GM21737 (cell line): ENCODE measurements at regions not wholly inside any gene's neighbourhood (a gene's known extent, or its start where the extent isn't known, plus 50 kb on each side); places are given as distances from the start of the nearest gene placed in this dataset.

Experiments used
- ATAC-seq: cut with Tn5 transposase; IDR thresholded peaks from one replicate; pipeline ENCODE4 v1.9.1; 2021; ENCODE audit warnings: mild to moderate bottlenecking, moderate library complexity; ENCODE audit not compliant: unreplicated experiment

DNA sequence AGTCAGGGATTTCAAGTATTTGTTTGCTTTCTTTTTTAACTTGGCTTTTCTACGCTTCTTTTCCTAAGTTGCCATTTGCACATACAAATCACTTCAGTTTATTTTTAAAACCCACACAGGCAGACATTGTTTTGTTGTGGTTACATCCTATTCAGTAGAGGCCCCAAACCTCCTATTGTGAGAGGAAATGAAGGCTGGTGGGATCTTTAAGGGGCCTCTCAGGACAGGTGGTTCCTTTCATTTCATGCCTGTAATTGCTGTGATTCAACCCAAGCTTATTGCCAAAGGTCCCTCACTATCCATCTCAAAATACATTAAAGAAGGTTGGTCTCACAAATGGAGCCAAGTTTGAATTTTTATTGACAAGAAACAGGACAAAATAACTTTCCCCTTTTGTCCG is 257.1 kb downstream of the ADAMTS20 start:
- no peak for ATAC-seq

DNA sequence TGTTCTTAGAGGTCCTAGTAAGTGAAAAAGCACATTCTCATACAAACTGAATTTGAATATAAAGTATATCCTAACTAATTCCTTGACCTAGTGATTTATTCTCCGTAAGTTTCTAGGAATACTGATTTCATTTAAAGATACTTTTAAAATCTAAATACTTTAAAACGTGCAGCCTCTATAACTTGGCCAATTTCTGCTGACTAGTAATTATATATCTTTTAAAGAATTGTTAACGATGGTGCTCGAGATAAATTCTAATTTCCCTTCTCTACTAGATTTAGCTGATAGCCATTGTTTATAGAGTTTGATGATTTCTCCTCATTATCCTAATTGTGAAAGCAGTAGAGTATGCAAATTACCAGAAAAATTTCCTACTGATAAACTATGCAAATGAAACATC is 257.9 kb downstream of the ADAMTS20 start:
- ATAC-seq: no peak

DNA sequence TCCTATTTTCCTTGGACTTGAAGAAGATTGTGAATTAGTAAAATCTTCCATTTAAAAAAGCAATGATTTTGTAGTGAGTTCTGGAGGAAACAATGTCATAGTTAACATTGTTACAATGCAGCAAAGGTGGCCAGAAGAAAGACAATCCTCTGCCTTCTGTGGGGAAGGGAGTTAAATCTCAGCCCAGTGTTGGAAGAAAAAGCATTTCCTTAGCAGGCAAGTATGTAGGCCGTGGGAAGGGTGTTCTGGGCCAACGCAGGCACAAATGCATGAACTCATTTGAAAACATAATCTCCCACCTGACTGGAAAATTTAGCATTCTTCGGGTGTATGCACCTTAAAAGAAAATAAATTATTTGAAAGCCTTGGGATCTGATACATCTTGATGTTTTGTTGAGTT is 258.6 kb downstream of the ADAMTS20 start:
- ATAC-seq: no peak

DNA sequence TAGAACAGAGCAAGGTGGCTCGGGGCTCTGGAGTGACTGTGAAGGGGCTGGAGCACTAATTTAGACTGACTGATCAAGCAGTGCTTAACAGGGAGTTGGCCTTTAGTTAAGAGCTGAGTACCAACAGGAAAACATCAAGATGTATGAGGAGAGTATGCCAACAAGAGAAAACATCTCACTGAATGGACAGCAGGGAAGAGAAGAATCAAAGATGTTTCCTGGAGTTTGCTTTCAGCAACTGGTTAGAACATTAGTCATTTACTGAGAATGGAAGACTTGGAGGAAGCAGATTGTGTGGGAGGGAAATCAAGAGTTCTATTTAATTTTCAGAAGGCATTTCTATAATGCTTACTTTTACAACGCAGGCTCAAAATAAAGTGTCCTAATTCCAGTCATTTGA is 259.3 kb downstream of the ADAMTS20 start:
- ATAC-seq: no peak

DNA sequence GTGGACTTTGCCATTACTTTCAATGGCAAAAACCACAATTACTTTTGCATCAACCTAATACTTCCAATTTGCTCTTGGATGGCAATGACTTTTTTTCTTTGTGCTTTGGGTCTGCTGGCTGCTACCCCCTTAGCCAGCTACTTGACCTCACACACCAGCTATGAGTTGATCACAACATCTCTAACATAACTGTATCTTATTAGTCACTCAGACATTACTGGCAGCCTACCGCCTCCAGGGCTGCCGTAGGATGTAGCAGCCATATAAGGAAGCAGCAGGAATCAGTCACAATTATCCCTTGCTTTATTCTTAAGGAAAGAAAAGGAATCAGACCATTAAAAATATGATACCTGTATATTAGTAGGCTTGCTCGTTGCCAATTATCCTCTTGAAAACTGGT is 260.5 kb downstream of the ADAMTS20 start:
- ATAC-seq: no peak

DNA sequence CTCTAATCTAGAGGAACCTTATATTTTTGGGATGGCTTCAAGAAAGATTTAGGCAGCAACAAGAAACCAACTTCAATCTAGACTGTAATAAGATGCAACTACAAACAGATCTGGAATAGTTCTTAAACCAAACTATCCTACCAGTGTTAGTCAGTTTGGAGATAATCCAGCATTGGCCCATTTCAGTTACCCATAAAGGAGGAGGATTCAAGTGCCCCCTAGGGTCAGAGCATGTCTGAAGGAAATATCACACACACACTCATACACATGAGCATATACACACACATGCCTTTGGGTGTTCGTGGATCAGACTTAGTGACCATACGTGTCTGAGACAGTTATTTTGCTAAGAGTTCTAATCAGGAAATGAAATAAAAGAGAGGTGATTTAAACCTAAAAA is 261.2 kb downstream of the ADAMTS20 start:
- no peak for ATAC-seq

DNA sequence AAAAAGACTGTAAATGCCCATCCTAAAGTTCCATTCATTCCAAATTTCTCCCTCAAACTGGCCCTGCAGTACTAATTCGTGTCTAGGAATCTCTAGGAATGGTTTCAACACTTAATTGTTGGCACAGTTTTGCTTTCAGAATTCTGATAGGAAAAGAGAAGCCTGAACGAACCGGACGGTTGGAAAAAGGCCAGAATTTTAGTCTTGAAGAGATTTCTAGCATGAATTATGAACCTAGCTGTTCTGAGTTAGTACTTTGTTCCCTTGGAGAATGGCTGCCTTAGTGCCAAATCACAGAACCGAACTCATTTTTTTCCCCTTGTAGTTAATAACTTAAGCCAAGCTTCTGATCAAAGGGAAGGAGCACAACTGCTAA is 262.6 kb downstream of the ADAMTS20 start:
- ATAC-seq: no peak

DNA sequence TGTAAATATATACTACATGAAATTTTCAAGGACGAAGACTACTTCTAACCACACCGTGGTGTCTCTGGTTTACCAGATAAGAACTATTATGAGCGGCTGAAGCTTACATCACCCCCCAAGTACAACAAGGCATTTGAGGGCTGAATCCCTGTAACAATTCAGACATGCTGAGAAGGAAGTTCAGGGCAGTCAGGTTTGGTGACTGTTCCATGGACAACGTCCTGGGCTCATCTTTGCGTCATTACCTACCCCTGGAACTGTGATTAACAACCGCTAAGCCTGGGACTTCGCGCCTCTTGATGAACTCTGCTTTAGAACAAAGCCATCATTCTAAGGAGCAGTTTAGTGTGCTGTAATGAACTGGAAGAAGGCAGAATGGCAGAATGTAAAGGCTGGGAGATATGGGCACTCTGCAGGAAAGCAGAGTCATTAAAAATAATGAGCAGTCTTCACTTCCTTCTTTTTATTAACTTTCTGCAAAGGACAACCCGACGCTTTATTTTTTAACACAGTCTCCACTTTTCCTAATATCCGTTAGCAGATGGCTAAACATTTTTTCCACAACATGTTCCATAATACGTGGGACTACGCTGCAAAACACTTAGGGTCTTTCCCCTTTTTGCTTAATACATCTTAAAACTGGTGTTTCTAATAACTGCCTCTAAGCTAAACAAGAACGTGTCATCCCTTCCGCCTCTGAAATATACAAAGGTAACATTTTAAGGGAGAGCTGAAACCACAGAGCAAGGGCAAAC is 263.2 kb downstream of the ADAMTS20 start:
- ATAC-seq: no peak

DNA sequence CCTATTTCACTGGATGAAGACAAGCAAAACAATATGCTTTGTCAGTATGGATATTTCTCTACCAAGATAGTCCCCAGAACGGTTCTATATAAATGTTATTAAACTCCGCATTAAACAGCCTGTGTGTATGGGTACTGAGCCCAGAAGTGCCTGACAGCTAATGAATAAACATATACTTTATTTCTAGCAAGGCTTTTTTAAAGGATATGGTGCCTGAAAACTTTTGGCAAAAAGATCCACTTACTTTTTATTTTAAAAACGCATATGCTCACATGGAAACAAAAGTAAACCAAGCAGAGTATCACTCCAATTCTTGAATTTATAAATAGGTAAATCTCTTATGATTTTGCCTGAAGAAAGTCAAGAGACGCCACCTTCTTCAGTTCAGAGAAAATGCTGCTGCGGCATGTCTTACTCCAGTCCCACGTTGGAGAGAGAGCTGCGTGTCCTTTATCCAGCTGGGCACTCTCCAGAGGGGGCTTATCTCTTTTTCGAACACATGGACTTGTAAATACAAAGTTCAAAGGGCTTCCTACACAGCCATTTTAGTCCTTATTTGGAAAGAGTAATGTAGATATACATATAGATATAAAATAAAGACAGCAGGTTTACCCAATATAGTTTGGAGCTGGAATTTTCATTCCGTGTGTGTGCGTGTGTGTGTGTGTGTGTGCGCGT is 264.2 kb downstream of the ADAMTS20 start:
- no peak for ATAC-seq

DNA sequence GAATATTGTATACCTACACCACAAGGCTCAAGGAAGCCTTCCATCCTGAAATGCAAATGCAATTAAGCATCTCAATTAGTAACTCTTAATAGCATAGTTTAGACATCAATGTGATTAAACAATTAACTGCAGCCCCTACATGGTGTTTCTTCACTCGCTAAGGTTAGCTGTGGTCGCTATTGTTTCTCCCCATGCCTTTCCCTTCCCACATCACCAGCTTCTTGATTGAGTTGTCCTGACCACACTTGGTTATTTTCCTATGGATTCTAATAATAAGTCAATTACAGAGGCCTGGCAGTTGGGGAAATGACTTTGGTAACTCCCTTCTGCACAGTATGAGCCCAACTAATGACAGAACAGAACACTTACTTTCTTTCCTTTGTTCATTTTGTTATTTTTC is 265.0 kb downstream of the ADAMTS20 start:
- no peak for ATAC-seq

DNA sequence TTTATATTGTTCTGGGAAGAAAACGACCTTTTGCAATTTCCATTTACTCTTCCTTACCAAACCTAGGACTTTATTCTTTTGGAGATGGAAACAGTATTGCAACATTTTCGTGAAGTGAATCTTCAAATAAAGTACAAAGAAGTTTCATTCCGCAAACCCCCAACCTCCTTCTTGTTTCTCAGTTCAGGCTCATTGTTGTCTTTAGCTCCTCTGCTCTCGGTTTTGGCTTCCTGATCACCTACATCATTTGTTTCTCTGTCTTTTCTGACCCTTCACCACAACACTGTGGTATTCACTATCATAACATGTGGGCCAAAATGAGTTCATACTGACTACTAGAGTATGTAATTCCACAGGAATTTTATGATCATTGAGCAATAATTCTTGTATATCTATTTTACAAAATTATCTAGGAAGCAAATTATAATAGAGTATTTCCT is 266.8 kb downstream of the ADAMTS20 start:
- no peak for ATAC-seq

DNA sequence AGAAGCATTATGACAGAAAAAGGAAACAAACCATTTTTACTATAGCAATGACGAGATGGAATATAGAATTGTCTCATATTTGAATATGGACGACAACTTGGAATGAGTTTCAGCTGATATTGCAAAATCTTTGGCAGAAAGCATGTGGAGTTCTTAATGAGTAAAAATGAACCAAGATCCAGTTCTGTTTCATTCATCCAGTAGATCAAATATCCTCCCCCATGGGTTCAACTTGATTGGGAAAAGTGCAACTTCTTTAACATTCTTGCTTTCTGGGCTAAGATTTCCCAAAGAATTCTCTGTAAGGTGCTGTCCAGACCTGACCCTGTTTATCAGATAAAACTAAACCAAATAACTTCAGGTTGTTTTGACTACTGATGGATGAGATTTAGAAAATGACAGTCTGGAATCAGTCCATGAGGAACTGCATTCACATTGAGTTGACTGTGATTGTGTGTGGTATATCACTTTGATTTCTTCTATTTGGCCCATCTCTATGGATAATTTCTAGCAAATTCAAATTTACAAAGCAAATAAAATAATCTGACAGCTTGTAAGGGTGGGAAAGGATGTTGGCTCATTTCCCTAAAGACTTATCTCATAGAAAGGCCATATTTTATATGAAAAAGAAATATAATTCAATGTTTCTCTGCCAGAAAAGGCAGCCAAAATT is 267.4 kb downstream of the ADAMTS20 start:
- ATAC-seq: no peak

DNA sequence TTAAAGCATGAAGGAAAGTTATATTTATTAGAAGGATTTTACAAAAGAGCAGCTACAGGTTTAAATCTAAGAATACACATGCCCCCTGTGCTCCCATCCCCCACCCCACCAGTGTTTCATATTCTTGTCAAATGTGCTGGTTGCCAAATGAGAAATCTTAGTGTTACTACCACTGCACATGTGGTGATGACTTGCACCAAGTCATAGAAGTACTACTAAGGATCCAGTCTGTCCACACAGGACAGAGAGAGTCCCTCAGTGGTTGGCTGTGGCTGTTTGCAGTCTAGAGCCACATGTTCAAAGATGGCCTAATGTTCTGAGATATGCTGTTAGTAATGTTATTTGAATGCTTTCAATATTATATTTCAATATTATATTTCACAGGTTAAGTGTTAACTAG is 268.8 kb downstream of the ADAMTS20 start:
- no peak for ATAC-seq

DNA sequence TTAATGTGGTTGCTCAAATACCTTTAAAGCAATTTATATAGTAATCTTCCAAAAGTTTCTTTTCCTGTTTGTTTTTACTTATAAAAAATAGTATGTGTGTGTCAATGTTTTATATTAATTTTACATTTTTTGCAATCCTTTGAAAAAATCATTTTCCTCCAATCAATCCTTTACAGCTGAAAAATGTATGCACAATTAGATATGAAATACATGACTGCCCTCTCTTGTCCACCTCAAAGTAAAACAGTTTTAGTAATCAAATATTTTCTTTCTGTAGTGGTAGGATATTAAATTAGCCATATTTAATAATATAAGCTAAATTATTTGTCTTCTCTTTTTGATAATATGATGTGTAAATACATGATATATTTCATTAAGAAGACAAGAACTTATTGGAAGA is 269.9 kb downstream of the ADAMTS20 start:
- ATAC-seq: no peak

DNA sequence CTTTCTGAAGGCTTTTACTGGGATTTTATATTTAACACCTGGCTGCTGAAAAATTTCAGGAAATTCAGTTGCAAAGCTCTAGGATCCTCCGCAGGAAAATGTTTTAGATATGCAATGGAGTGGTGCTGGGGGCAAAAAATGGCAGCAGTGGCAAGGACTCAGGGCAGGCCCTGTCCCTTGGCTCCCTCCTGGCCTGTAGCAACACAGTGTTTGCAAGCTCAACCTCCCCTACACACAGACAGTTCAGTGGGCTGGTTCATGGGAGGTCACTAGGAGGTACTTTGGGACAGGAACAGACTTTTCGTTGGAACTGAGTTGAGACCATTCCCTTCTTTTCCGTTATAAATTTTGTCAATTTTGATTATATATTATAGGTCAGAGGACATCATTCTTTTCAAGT is 270.4 kb downstream of the ADAMTS20 start:
- no peak for ATAC-seq

DNA sequence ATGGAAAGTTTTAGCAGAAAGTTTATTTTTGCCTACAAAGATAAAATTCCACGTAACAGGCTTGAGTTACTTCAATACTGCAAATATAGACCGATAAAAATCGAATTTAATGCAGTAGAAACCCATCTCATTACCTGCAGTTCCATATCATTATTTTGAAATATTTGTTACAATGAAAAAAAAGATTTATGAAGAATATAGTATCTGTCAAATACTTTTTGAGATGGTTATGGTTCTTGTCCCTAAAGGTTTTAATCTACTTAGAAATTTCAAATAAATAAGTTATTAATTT is 273.5 kb downstream of the ADAMTS20 start:
- ATAC-seq: no peak

DNA sequence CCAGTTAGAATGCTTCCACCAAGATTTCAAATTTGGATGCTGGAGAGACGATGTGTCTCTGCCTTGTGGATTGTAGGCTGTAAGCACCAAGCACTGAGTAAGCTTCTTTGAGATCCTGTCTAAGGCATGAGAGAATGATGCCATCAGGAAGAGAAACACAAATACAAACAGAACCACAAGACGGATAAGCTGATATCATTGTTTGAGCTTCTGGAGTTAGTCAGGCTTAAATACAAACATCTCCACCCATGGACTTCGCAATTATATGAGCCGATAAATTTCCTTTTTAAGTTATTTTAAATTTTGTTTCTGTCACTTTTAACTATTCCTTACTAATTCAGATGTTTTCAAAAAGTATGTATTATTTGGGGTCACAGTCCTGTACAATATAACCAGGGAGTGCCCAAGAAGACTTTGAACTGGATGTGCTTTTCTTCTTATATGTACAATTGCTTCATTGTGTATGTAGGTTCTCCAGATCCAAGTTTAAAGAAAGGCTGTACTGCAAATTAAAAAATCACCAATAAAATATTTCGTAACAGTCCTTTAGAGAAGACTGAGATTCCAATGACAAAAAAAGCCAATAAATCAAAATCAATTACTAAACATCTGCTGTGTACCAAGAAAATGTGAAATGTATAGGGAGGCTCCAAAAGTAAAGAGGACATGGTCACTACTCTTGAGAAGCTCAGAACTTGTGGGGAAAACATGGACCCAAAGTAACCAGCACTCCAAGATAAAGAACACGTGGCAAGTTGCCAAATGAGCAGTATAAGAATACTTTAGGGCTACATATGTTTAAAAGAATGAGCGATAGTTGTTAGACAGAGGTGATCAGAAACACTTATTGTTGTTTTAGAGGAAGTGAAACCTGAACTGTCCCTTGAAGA is 274.1 kb downstream of the ADAMTS20 start:
- ATAC-seq: peak; percentile 88

DNA sequence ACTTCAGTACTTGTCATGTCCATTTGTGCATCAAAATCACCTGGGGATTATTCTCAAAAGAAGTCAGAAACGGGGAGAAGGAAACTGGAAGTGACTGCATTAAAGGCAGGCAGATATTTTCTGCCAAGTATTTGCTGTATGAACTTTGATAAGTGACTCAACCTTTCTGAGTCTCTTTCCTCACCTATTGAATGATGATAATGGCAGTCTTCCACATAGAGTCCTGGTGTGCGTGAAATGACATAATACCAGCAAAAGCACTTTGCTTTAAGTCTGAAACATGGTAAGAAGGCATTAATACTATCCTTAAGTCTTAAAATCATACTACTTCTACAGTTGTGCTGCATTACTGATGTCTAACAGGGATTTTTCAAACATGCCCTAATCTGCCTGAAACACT is 278.5 kb downstream of the ADAMTS20 start:
- no peak for ATAC-seq

DNA sequence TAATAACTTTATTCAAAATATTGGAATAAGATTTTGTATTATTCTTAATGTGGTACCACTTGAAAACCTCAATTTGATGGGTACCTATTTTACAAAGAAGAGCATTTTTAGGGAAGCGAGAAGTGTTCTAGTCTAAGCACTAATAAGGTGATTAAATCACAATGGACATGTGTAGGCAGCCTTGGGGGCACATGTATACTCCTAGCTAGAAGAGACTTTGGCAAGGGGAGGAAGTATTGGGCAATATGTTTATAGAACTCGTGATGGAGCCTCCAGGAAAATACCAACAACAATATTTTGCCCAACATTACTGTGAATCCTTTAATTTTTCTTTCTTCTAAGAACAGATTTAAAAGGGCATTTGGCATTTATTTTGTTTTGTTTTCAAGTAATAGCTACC is 280.3 kb downstream of the ADAMTS20 start:
- ATAC-seq: no peak

DNA sequence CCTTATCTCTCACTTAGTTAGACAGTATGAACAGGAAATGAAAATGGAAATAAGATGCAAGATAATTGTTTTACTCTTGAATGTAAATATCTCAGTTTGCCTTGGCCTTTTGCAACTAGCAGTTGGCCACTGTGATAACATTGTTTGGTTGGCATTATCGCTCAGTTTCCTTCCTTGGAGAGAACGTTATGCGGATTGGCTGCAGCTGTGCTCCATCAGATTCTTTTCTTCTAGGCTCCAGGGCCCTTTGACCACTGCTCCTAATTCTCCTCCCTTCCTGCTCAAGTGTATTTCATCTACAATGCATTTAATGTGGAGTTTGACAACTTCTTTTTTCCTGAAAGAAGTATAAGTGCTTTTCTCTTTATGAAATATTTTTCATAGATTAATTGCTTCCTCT is 284.2 kb downstream of the ADAMTS20 start:
- no peak for ATAC-seq

DNA sequence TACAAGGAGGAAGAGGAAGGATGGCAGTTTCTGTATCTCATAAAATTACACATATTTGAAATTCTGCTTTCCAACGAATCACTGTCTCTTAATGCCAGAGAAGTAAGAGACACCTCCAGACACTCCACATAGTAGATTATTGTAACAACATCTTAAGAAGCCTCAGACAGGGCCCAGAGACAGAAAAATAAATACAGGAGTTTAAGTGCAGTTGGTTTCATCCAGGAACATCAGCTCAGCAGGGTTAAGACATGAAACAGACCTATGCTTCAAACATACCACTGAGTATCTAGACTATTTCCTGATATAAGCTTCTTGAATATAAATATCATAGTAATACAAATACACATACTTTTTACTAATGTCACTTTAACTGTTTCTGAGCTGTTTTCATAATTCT is 290.3 kb downstream of the ADAMTS20 start:
- no peak for ATAC-seq
